Spleen (tissue), 11 donors: ENCODE measurements at regions not wholly inside any gene's neighbourhood (a gene's known extent, or its start where the extent isn't known, plus 50 kb on each side); places are given as distances from the start of the nearest gene placed in this dataset.

Experiments used
- DNase-seq: peaks from one replicate; pipeline ENCODE4 v3.0.0-alpha.2; 2020
- H3K27ac ChIP-seq, 8 donors: fragments of 200-600 bp; sonication (generic) in 7 of 8; 1 replicate in 4 of 8; 2 replicates in 4 of 8; pipeline versions ENCODE4 v1.5.0 to v1.8.0; 2016 to 2021; ENCODE audit warnings: inconsistent platforms in 4 of 8, mild to moderate bottlenecking in 4 of 8, moderate library complexity in 1 of 8
- H3K27me3 ChIP-seq, 7 donors: fragments of 200-600 bp; sonication (generic) in 6 of 7; replicated peaks in 1 of 7; 1 replicate in 4 of 7; 2 replicates in 3 of 7; pipeline versions ENCODE4 v1.5.0 to v1.8.0; 2016 to 2021; ENCODE audit warnings: inconsistent platforms in 3 of 7, mild to moderate bottlenecking in 1 of 7
- H3K36me3 ChIP-seq, 6 donors: fragments of 200-600 bp; sonication (generic) in 5 of 6; 1 replicate in 4 of 6; 2 replicates in 2 of 6; pipeline versions ENCODE4 v1.5.0 to v1.8.0; 2016 to 2021; ENCODE audit warnings: inconsistent platforms in 2 of 6
- H3K4me1 ChIP-seq, 6 donors: fragments of 200-600 bp; sonication (generic) in 5 of 6; 1 replicate in 3 of 6; 2 replicates in 3 of 6; pipeline versions ENCODE4 v1.5.0 to v1.8.0; 2016 to 2021; ENCODE audit warnings: inconsistent platforms in 3 of 6
- H3K4me3 ChIP-seq, 8 donors: fragments of 200-600 bp; sonication (generic) in 7 of 8; 1 replicate in 4 of 8; 2 replicates in 4 of 8; pipeline versions ENCODE4 v1.5.0 to v1.8.0; 2016 to 2021; ENCODE audit warnings: inconsistent platforms in 4 of 8, mild to moderate bottlenecking in 4 of 8, moderate library complexity in 2 of 8
- H3K9me3 ChIP-seq, 8 donors: fragments of 200-600 bp; sonication (generic) in 7 of 8; 1 replicate in 4 of 8; 2 replicates in 4 of 8; pipeline versions ENCODE4 v1.5.0 to v1.8.0; 2016 to 2021; ENCODE audit warnings: inconsistent platforms in 4 of 8
- POLR2A ChIP-seq, 3 donors: fragments of 450-650 bp; IDR thresholded peaks; one replicate each; pipeline ENCODE4 v1.5.1; 2017; ENCODE audit warnings: antibody characterized with exemption in 3 of 3, mild to moderate bottlenecking in 1 of 3
- POLR2AphosphoS5 ChIP-seq, 3 donors: sonication (generic); formaldehyde crosslinking; IDR thresholded peaks; one replicate each; pipeline ENCODE4 v1.5.1; 2017; ENCODE audit warnings: antibody characterized with exemption in 3 of 3
- WGBS, 5 donors: extraction: QIAGEN DNeasy Blood & Tissue Kit in 3 of 5; methylation state at CpG; one replicate each; pipeline versions ENCODE4 v1.1.5 to v1.1.7; 2013 to 2018; 5-methylcytosine and 5-hydroxymethylcytosine counted together
- intact Hi-C: fragments of 100-400 bp; cut with DNase I; formaldehyde crosslinking; loops from one replicate; pipeline ENCODE4 v1.15.0; 2023; ENCODE audit warnings: low total_unique reads
- TF ChIP-seq, protein P1 (sequence below), 11 experiments: fragments of 200-600 bp in 7 of 11; fragments of 450-650 bp in 4 of 11; sonication (generic) in 4 of 11; IDR thresholded peaks in 8 of 11; conservative IDR thresholded peaks in 3 of 11; 1 replicate in 7 of 11; 2 replicates in 4 of 11; pipeline versions ENCODE4 v1.4.0 to v1.8.0; 2016 to 2021; ENCODE audit warnings: antibody characterized with exemption in 11 of 11, inconsistent platforms in 4 of 11, mild to moderate bottlenecking in 1 of 11
- donor health status: healthy with polysubstance abuse.
- donor health status: DM: no; HTN: no; CAD: no; lungs with moderate emphysema.
- donor health status: DM: no; HTN: no; CAD: no.
- donor health status: Bipolar disorder and iron deficiency.
- donor health status: healthy.
- donor health status: DM: no; HTN: no; CAD: no.
- donor health status: DM: yes; HTN: yes; CAD: no.

DNA sequence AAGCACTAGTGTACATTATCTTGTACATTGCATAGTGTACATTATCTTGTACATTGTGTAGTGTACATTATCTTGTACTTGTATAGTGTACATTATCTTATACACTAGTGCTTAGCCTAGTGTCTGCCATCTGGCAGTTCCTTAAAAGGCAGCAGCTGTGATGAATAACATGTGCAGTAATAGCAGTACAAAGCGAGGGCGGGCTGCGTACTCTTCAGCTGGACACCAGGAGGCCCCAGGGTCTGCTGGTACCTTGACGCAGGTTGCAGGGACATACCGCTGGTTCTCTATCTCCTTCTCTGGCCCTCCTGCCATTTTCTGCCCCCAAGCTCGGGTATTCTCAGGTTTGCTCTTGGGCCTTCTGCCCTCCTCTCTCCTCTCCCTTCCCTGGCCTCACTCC is 149.6 kb downstream of the SEC16B start:
- intact Hi-C loops, result no loop called here

DNA sequence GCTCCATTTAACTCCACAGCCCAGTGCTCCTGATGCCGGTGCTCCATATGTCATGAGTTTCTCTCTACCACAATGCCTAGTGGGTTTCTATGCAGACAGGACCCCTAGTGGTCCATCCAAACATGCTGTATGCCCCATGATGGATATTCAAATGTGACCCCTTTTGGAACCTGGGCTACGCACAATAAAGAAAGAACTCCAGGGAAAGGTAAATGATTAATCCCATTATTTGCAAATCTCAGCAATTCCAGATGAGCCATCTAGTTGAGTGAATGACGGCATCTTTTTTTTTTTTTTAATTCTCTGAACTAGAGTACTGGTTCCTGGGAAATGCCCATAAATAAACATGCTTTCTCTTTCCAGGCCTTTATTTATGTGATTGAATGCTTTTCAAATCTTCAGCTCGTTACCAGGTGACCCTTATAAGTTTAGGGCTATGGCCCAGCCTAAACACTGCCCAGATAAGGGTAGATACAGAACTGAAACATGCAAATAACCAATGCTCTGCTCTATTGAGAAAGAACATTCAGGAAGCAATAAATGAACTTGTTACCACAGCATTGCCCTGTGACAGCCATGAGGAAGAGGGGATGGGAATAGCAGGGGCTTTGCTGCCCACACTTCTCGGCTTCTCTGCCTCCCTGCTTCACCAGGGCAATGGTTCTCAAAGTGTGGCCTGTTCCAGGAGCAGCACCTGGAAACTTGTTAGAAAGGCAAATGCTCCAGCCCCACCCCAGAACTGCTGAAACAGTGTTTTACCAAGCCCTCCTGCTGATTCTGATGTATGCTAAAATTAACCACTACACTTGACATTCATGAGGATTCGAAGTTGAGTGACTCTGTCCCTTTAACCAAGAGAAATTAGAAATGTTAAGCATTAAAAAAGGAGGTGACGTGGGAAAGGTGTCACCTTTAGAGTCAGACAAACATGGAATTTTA is 151.7 kb downstream of the SEC16B start:
- H3K4me3 ChIP-seq, result no peak overlapping the region
- H3K9me3 ChIP-seq, result peaks cover 0 to 14% (median 8%) of the 10 kb centered on the region in 8 donors
- DNase-seq, result no peak
- intact Hi-C loops, result no loop called here
- no peak overlapping the region for H3K27ac ChIP-seq
- no peaks in the 10 kb centered on the region for H3K27me3 ChIP-seq
- 62 to 69% (median 66%) methylated on average over 7 of the region's 7 CpGs for WGBS, 5 donors
- no peak for TF ChIP-seq POLR2AphosphoS5 (IDR thresholded peaks at IDR 0.05)
- H3K36me3 ChIP-seq, result no peaks in the 10 kb centered on the region
- no peaks in the 10 kb centered on the region for H3K4me1 ChIP-seq

More for the DNA sequence above, 149.6 kb downstream of the SEC16B start:
- 79 to 91% (median 89%) methylated on average over 6 of the region's 6 CpGs for WGBS, 5 donors
- Histone ChIP-seq H3K4me3 (no peak overlapping the region), H3K4me1 (peaks cover 0 to 3% (median 0%) of the 10 kb centered on the region in 6 donors), H3K9me3 (peaks cover 0 to 14% (median 8%) of the 10 kb centered on the region in 8 donors), H3K27me3 (no peaks in the 10 kb centered on the region), H3K36me3 (no peaks in the 10 kb centered on the region), H3K27ac (no peak overlapping the region)
- no peak for DNase-seq
- TF ChIP-seq, protein P1, sequence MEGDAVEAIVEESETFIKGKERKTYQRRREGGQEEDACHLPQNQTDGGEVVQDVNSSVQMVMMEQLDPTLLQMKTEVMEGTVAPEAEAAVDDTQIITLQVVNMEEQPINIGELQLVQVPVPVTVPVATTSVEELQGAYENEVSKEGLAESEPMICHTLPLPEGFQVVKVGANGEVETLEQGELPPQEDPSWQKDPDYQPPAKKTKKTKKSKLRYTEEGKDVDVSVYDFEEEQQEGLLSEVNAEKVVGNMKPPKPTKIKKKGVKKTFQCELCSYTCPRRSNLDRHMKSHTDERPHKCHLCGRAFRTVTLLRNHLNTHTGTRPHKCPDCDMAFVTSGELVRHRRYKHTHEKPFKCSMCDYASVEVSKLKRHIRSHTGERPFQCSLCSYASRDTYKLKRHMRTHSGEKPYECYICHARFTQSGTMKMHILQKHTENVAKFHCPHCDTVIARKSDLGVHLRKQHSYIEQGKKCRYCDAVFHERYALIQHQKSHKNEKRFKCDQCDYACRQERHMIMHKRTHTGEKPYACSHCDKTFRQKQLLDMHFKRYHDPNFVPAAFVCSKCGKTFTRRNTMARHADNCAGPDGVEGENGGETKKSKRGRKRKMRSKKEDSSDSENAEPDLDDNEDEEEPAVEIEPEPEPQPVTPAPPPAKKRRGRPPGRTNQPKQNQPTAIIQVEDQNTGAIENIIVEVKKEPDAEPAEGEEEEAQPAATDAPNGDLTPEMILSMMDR (IDR thresholded peaks at IDR 0.05 in 8 of 11, conservative IDR thresholded peaks at IDR 0.05 in 3 of 11), result no peak
- TF ChIP-seq POLR2A (IDR thresholded peaks at IDR 0.05) (no peak), POLR2AphosphoS5 (IDR thresholded peaks at IDR 0.05) (no peak)

DNA sequence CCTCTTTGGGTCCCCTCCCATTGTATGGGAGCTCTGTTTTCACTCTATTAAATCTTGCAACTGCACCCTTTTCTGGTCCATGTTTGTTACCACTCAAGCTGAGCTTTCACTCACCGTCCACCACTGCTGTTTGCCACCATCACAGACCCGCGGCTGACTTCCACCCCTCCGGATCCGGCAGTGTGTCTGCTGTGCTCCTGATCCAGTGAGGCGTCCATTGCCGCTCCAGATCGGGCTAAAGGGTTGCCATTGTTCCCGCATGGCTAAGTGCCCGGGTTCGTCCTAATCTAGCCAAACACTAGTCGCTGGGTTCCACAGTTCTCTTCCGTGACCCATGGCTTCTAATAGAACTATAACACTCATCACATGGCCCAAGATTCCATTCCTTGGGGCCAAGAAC is 157.2 kb downstream of the SEC16B start:
- TF ChIP-seq POLR2AphosphoS5 (IDR thresholded peaks at IDR 0.05), result no peak
- TF ChIP-seq POLR2A (IDR thresholded peaks at IDR 0.05), result no peak
- TF ChIP-seq, protein P1 (IDR thresholded peaks at IDR 0.05 in 8 of 11, conservative IDR thresholded peaks at IDR 0.05 in 3 of 11), result no peak
- H3K36me3 ChIP-seq, result no peaks in the 10 kb centered on the region
- DNase-seq, result no peak
- peaks cover 0 to 12% (median 0%) of the 10 kb centered on the region in 6 donors for H3K4me1 ChIP-seq
- no peak overlapping the region for H3K4me3 ChIP-seq
- peaks cover 0 to 30% (median 8%) of the 10 kb centered on the region in 8 donors for H3K9me3 ChIP-seq
- no peaks in the 10 kb centered on the region for H3K27me3 ChIP-seq
- intact Hi-C loops, result no loop called here
- H3K27ac ChIP-seq, result no peak overlapping the region
- WGBS, 5 donors, result 93 to 97% (median 95%) methylated on average over 13 of the region's 13 CpGs

- no peak overlapping the region for H3K4me3 ChIP-seq
- DNase-seq, result no peak
- 55 to 69% (median 61%) methylated on average over 3 of the region's 3 CpGs for WGBS, 5 donors
- H3K36me3 ChIP-seq, result no peaks in the 10 kb centered on the region
- peaks cover 0 to 34% (median 8%) of the 10 kb centered on the region in 8 donors for H3K9me3 ChIP-seq
- no peaks in the 10 kb centered on the region for H3K27me3 ChIP-seq
- intact Hi-C loops, result no loop called here
- no peak overlapping the region for H3K27ac ChIP-seq
- no peak for TF ChIP-seq POLR2AphosphoS5 (IDR thresholded peaks at IDR 0.05)
- TF ChIP-seq, protein P1 (IDR thresholded peaks at IDR 0.05 in 8 of 11, conservative IDR thresholded peaks at IDR 0.05 in 3 of 11), result no peak
- TF ChIP-seq POLR2A (IDR thresholded peaks at IDR 0.05), result no peak
- H3K4me1 ChIP-seq, result peaks cover 0 to 12% (median 0%) of the 10 kb centered on the region in 6 donors
Observed at GRCh38 chr1:177812144-177812543, 157.7 kb downstream of the SEC16B start.
